Stomach (tissue), 8 donors: ENCODE measurements at regions not wholly inside any gene's neighbourhood (a gene's known extent, or its start where the extent isn't known, plus 50 kb on each side); places are given as distances from the start of the nearest gene placed in this dataset.

Experiments
- DNase-seq, 2 donors: peaks; one replicate each; pipeline versions ENCODE4 v3.0.0 to v3.0.0-alpha.2; 2013 to 2019
- H3K27ac ChIP-seq, 5 donors: fragments of 200-600 bp in 4 of 5; sonication (generic) in 4 of 5; one replicate each; pipeline ENCODE4 v1.5.1; 2013 to 2019; ENCODE audit warnings: mild to moderate bottlenecking in 1 of 5, moderate library complexity in 1 of 5
- H3K27me3 ChIP-seq, 3 donors: fragments of 200-600 bp; sonication (generic); one replicate each; pipeline ENCODE4 v1.5.1; 2017 to 2019; ENCODE audit warnings: mixed run types in 1 of 3
- H3K36me3 ChIP-seq, 4 donors: fragments of 200-600 bp; sonication (generic); 1 replicate in 3 of 4; 2 replicates in 1 of 4; pipeline ENCODE4 v1.5.1; 2016 to 2019
- H3K4me1 ChIP-seq, 4 donors: fragments of 200-600 bp; sonication (generic); one replicate each; pipeline ENCODE4 v1.5.1; 2016 to 2019
- H3K4me3 ChIP-seq, 4 donors: fragments of 200-600 bp; sonication (generic) in 3 of 4; one replicate each; pipeline ENCODE4 v1.5.1; 2016 to 2019; ENCODE audit warnings: mild to moderate bottlenecking in 1 of 4
- H3K9me3 ChIP-seq, 4 donors: fragments of 200-600 bp; sonication (generic); one replicate each; pipeline ENCODE4 v1.5.1; 2016 to 2019
- EP300 ChIP-seq: sonication (generic); formaldehyde crosslinking; IDR thresholded peaks from one replicate; pipeline ENCODE4 v1.6.1; 2017; ENCODE audit warnings: antibody characterized with exemption
- POLR2A ChIP-seq, 4 donors: fragments of 450-650 bp; IDR thresholded peaks; one replicate each; pipeline ENCODE4 v1.6.1; 2016; ENCODE audit warnings: antibody characterized with exemption in 4 of 4, control low read depth in 2 of 4, mild to moderate bottlenecking in 1 of 4, moderate library complexity in 1 of 4
- POLR2AphosphoS5 ChIP-seq, 3 donors: sonication (generic); formaldehyde crosslinking; IDR thresholded peaks; one replicate each; pipeline ENCODE4 v1.6.1; 2016; ENCODE audit warnings: antibody characterized with exemption in 3 of 3
- WGBS, 5 donors: extraction: QIAGEN DNeasy Blood & Tissue Kit in 3 of 5; methylation state at CpG; one replicate each; pipeline versions ENCODE4 v1.1.5 to v1.1.7; 2013 to 2018; 5-methylcytosine and 5-hydroxymethylcytosine counted together
- intact Hi-C: fragments of 100-400 bp; cut with DNase I; formaldehyde crosslinking; loops from one replicate; pipeline ENCODE4 v1.15.1; 2023; ENCODE audit warnings: low total_unique reads
- TF ChIP-seq, protein P1 (sequence below), 7 experiments: fragments of 450-650 bp in 4 of 7; fragments of 200-600 bp in 3 of 7; sonication (generic) in 3 of 7; IDR thresholded peaks; one replicate each; pipeline ENCODE4 v1.5.1; 2016 to 2019; ENCODE audit warnings: antibody characterized with exemption in 7 of 7, control low read depth in 2 of 7, mild to moderate bottlenecking in 1 of 7
- donor health status: healthy with polysubstance abuse.
- donor health status: Bipolar disorder and iron deficiency.
- donor health status: healthy.

DNA sequence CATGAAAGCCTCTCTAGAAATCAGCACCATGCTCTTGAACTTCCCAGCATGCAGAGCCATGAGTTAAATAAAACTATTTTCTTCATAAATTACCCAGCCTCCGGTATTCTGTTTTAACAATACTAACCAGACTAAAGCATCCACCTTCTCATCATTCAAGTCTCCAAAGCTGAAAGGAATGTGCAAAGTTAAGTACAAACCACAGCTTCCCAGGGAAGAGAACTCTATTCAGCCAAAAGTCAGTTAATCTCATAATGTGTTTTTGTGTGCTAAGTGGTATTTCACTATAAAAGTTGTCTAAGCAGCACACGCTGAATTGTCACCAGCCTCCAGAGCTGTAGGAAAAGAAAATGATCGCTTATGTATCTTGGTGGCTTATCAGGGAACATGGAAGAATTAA lies 135.5 kb upstream of the KCNH8 start:
- Histone ChIP-seq H3K4me3 (no peak overlapping the region), H3K36me3 (no peaks in the 10 kb centered on the region), H3K9me3 (no peaks in the 10 kb centered on the region), H3K27ac (no peak overlapping the region), H3K27me3 (no peaks in the 10 kb centered on the region), H3K4me1 (peaks cover 0 to 5% (median 0%) of the 10 kb centered on the region in 4 donors)
- DNase-seq: no peak
- 36 to 56% (median 53%) methylated on average over 3 of the region's 3 CpGs for whole genome bisulfite sequencing, 5 donors
- intact Hi-C loops: no loop called here
- no peak for TF ChIP-seq EP300
- TF ChIP-seq POLR2AphosphoS5 (IDR thresholded peaks at IDR 0.05): no peak
- TF ChIP-seq, protein P1, sequence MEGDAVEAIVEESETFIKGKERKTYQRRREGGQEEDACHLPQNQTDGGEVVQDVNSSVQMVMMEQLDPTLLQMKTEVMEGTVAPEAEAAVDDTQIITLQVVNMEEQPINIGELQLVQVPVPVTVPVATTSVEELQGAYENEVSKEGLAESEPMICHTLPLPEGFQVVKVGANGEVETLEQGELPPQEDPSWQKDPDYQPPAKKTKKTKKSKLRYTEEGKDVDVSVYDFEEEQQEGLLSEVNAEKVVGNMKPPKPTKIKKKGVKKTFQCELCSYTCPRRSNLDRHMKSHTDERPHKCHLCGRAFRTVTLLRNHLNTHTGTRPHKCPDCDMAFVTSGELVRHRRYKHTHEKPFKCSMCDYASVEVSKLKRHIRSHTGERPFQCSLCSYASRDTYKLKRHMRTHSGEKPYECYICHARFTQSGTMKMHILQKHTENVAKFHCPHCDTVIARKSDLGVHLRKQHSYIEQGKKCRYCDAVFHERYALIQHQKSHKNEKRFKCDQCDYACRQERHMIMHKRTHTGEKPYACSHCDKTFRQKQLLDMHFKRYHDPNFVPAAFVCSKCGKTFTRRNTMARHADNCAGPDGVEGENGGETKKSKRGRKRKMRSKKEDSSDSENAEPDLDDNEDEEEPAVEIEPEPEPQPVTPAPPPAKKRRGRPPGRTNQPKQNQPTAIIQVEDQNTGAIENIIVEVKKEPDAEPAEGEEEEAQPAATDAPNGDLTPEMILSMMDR (IDR thresholded peaks at IDR 0.05): no peak
- no peak for TF ChIP-seq POLR2A (IDR thresholded peaks at IDR 0.05)

DNA sequence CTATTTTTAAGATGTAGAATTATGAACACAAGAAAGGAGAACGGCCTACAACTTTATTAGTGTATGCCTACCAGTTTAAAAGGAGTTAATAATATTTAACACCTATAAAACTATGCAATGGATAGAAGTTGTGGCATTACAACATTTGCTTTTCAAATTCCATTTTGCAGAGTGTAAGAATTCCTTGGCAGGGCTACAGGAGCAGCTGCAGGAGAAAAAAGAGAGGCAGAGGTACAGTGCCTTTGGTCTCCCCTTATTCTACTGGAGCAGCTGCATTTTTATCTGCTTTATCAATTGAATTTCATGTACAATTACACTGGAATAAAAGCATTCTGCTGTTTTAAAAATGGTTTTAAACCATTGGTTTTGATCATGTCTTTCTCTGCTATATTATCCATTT lies 145.7 kb upstream of the KCNH8 start:
- Histone ChIP-seq H3K4me3 (no peak overlapping the region), H3K27me3 (no peaks in the 10 kb centered on the region), H3K9me3 (no peaks in the 10 kb centered on the region), H3K27ac (no peak overlapping the region), H3K36me3 (no peaks in the 10 kb centered on the region), H3K4me1 (no peaks in the 10 kb centered on the region)
- no peak for TF ChIP-seq EP300
- TF ChIP-seq POLR2A (IDR thresholded peaks at IDR 0.05): no peak
- TF ChIP-seq POLR2AphosphoS5 (IDR thresholded peaks at IDR 0.05): no peak
- TF ChIP-seq, protein P1 (IDR thresholded peaks at IDR 0.05): no peak
- WGBS, 5 donors: 67 to 80% (median 69%) methylated on average over 1 of the region's 1 CpG
- DNase-seq: no peak
- intact Hi-C loops: no loop called here

DNA sequence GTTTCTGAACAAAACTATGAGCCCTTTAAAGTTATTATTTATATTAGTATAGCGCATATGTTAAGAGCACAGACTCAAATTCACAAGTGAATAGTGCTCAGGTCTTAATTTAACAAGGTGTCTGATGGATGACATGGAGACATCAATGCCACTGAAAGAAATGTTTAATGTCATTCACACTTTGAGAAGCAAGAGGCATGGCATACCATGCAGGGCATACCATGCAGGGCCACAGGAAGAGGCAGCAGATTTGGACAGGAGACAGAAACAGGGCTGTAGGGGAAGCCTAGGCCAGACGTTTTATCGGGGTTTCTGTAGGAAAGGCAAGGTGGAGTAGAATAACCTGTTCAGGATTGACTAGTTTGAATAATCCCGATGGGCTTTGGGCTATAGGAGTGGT lies 150.2 kb upstream of the KCNH8 start:
- WGBS, 5 donors: 82 to 92% (median 88%) methylated on average over 4 of the region's 4 CpGs
- H3K27me3 ChIP-seq: no peaks in the 10 kb centered on the region
- no peaks in the 10 kb centered on the region for H3K36me3 ChIP-seq
- DNase-seq: no peak
- TF ChIP-seq POLR2A (IDR thresholded peaks at IDR 0.05): no peak
- TF ChIP-seq EP300: no peak
- no peak for TF ChIP-seq POLR2AphosphoS5 (IDR thresholded peaks at IDR 0.05)
- TF ChIP-seq, protein P1 (IDR thresholded peaks at IDR 0.05): no peak
- H3K27ac ChIP-seq: no peak overlapping the region
- H3K9me3 ChIP-seq: no peaks in the 10 kb centered on the region
- H3K4me1 ChIP-seq: no peaks in the 10 kb centered on the region
- H3K4me3 ChIP-seq: no peak overlapping the region
- intact Hi-C loops: no loop called here

DNA sequence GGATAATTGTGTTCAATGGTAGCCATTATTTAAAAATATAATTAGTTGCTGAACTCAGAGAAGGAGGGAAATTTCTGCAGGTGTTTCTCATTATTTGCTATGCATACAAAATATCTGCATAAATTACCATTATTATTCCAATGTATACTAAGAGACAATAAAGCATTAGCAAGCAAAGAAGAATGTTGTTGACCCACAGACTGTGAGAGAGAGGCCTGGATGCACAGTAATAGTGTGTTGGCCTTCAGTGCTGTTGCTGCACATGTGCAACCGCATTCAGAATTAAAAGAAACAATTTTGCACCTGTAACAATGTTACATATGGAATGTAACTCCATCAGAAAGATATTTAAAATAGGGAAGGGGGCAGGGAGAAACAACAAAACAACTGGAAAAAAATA lies 155.6 kb upstream of the KCNH8 start:
- Histone ChIP-seq H3K36me3 (no peaks in the 10 kb centered on the region), H3K27me3 (no peaks in the 10 kb centered on the region), H3K9me3 (no peaks in the 10 kb centered on the region), H3K27ac (no peak overlapping the region), H3K4me1 (peaks cover 0 to 18% (median 10%) of the 10 kb centered on the region in 4 donors), H3K4me3 (no peak overlapping the region)
- DNase-seq: no peak
- intact Hi-C loops: no loop called here
- TF ChIP-seq POLR2A (IDR thresholded peaks at IDR 0.05) (no peak), POLR2AphosphoS5 (IDR thresholded peaks at IDR 0.05) (no peak), EP300 (no peak)
- TF ChIP-seq, protein P1 (IDR thresholded peaks at IDR 0.05): no peak
- 88 to 98% (median 91%) methylated on average over 1 of the region's 1 CpG for WGBS, 5 donors
